GM23338 (cell line): ENCODE measurements at regions not wholly inside any gene's neighbourhood (a gene's known extent, or its start where the extent isn't known, plus 50 kb on each side); places are given as distances from the start of the nearest gene placed in this dataset.

Experiments
- ATAC-seq: fragments of 200-7000 bp; cut with Tn5 transposase; 3 replicates; pipeline ENCODE4 v1.9.1; 2020
- DNase-seq: peaks from one replicate; pipeline ENCODE4 v3.0.0-alpha.2; 2015; ENCODE audit warnings: low spot score
- H2AFZ ChIP-seq: fragments of 200-600 bp; sonication (generic); 2 replicates; pipeline ENCODE4 v1.8.0; 2016; ENCODE audit warnings: antibody characterized with exemption, mild to moderate bottlenecking, moderate library complexity
- H3F3A ChIP-seq: fragments of 200-600 bp; sonication (generic); replicated peaks from 2 replicates; pipeline ENCODE4 v1.8.0; 2017; ENCODE audit warnings: antibody characterized with exemption, mixed run types, low read depth
- H3K27ac ChIP-seq: fragments of 200-600 bp; sonication (generic); 2 replicates; pipeline ENCODE4 v1.6.1; 2016; ENCODE audit warnings: low read depth
- H3K27me3 ChIP-seq: fragments of 200-600 bp; sonication (generic); 2 replicates; pipeline ENCODE4 v1.8.0; 2016; ENCODE audit warnings: mild to moderate bottlenecking, mixed run types, moderate library complexity; ENCODE audit not compliant: insufficient read depth
- H3K36me3 ChIP-seq: fragments of 200-600 bp; sonication (generic); 2 replicates; pipeline ENCODE4 v1.8.0; 2016; ENCODE audit warnings: mild to moderate bottlenecking; ENCODE audit not compliant: insufficient read depth
- H3K4me1 ChIP-seq: fragments of 200-600 bp; sonication (generic); 2 replicates; pipeline ENCODE4 v1.8.0; 2016; ENCODE audit warnings: mild to moderate bottlenecking, moderate library complexity; ENCODE audit not compliant: insufficient read depth
- H3K4me2 ChIP-seq: fragments of 200-600 bp; sonication (generic); 2 replicates; pipeline ENCODE4 v1.7.1; 2017; ENCODE audit warnings: mixed run types
- H3K4me3 ChIP-seq: fragments of 200-600 bp; sonication (generic); 2 replicates; pipeline ENCODE4 v1.6.1; 2016; ENCODE audit warnings: mixed run types
- H3K79me2 ChIP-seq: fragments of 200-600 bp; sonication (generic); replicated peaks from 2 replicates; pipeline ENCODE4 v1.8.0; 2017; ENCODE audit warnings: mild to moderate bottlenecking; ENCODE audit not compliant: insufficient read depth
- H3K9me2 ChIP-seq: fragments of 200-600 bp; sonication (generic); 2 replicates; pipeline ENCODE4 v1.8.0; 2017; ENCODE audit not compliant: insufficient read depth
- H4K20me1 ChIP-seq: fragments of 200-600 bp; sonication (generic); replicated peaks from 2 replicates; pipeline ENCODE4 v1.8.0; 2017; ENCODE audit warnings: mild to moderate bottlenecking; ENCODE audit not compliant: insufficient read depth
- H3K27ac Mint-ChIP-seq: 2 replicates; pipeline ENCODE4 v1.8.0; 2020; ENCODE audit warnings: inconsistent platforms, mild to moderate bottlenecking, moderate library complexity, mixed read lengths
- H3K27me3 Mint-ChIP-seq: 3 replicates; pipeline ENCODE4 v1.8.0; 2022; ENCODE audit warnings: low read depth, mild to moderate bottlenecking, moderate library complexity, mixed read lengths, inconsistent platforms; ENCODE audit not compliant: insufficient read depth, poor library complexity
- H3K36me3 Mint-ChIP-seq: 3 replicates; pipeline ENCODE4 v1.8.0; 2021; ENCODE audit warnings: low read depth, mild to moderate bottlenecking, inconsistent platforms, moderate library complexity, mixed read lengths
- H3K4me1 Mint-ChIP-seq: 3 replicates; pipeline ENCODE4 v1.8.0; 2020; ENCODE audit warnings: mild to moderate bottlenecking, inconsistent platforms, mixed read lengths
- H3K4me3 Mint-ChIP-seq: 3 replicates; pipeline ENCODE4 v1.8.0; 2021; ENCODE audit warnings: moderate library complexity, mild to moderate bottlenecking, inconsistent platforms, mixed read lengths
- H3K9me3 Mint-ChIP-seq: 3 replicates; pipeline ENCODE4 v1.8.0; 2020; ENCODE audit warnings: moderate library complexity, mild to moderate bottlenecking, inconsistent platforms, mixed read lengths
- CREB1 ChIP-seq: fragments of 250-450 bp; sonication (Bioruptor Pico); IDR thresholded peaks from 2 replicates; pipeline ENCODE4 v1.5.0; 2020; ENCODE audit warnings: low read depth, mild to moderate bottlenecking, moderate library complexity
- EZH2 ChIP-seq: fragments of 200-600 bp; sonication (generic); IDR thresholded peaks from one replicate; pipeline ENCODE4 v1.8.0; 2017; ENCODE audit warnings: antibody characterized with exemption, mild to moderate bottlenecking, low read depth; ENCODE audit not compliant: unreplicated experiment
- EZH2phosphoT487 ChIP-seq: fragments of 200-600 bp; sonication (generic); IDR thresholded peaks from one replicate; pipeline ENCODE4 v1.8.1; 2018; ENCODE audit warnings: antibody characterized with exemption; ENCODE audit not compliant: unreplicated experiment
- JUNB ChIP-seq: IDR thresholded peaks from one replicate; pipeline ENCODE4 v1.6.1; 2016; ENCODE audit warnings: antibody characterized with exemption; ENCODE audit not compliant: unreplicated experiment
- NANOG ChIP-seq: IDR thresholded peaks from 2 replicates; pipeline ENCODE4 v1.6.1; 2016; ENCODE audit warnings: antibody characterized with exemption, borderline replicate concordance
- STAT1 ChIP-seq: IDR thresholded peaks from one replicate; pipeline ENCODE4 v1.6.1; 2016; ENCODE audit warnings: antibody characterized with exemption; ENCODE audit not compliant: unreplicated experiment
- ZNF331 ChIP-seq: fragments of 250-450 bp; sonication (Bioruptor Pico); IDR thresholded peaks from 2 replicates; pipeline ENCODE4 v1.5.0; 2020; ENCODE audit warnings: low read depth, mild to moderate bottlenecking, moderate library complexity
- TF ChIP-seq, protein P1 (sequence below): fragments of 250-450 bp; sonication (Bioruptor Pico); IDR thresholded peaks from 2 replicates; pipeline ENCODE4 v1.5.0; 2020; ENCODE audit warnings: mild to moderate bottlenecking, moderate library complexity
- TF ChIP-seq, protein P2 (sequence below): IDR thresholded peaks from 2 replicates; pipeline ENCODE4 v1.6.1; 2016; ENCODE audit warnings: antibody characterized with exemption

- H3K36me3 ChIP-seq = no peaks in the 10 kb centered on the region
- Mint-ChIP-seq H3K9me3 (no peaks in the 10 kb centered on the region), H3K4me3 (no peak overlapping the region), H3K27ac (no peak overlapping the region), H3K4me1 (peaks cover 5% of the 10 kb centered on the region; the same call in 1 of the 3 replicates), H3K27me3 (peaks cover 2% of the 10 kb centered on the region), H3K36me3 (no peaks in the 10 kb centered on the region)
- no peaks in the 10 kb centered on the region for H3K27me3 ChIP-seq
- H3K27ac ChIP-seq = no peak overlapping the region
- no peak for TF ChIP-seq ZNF331 (CRISPR knock-in tag)
- no peak for TF ChIP-seq EZH2
- no peak for TF ChIP-seq NANOG
- TF ChIP-seq, protein P1, sequence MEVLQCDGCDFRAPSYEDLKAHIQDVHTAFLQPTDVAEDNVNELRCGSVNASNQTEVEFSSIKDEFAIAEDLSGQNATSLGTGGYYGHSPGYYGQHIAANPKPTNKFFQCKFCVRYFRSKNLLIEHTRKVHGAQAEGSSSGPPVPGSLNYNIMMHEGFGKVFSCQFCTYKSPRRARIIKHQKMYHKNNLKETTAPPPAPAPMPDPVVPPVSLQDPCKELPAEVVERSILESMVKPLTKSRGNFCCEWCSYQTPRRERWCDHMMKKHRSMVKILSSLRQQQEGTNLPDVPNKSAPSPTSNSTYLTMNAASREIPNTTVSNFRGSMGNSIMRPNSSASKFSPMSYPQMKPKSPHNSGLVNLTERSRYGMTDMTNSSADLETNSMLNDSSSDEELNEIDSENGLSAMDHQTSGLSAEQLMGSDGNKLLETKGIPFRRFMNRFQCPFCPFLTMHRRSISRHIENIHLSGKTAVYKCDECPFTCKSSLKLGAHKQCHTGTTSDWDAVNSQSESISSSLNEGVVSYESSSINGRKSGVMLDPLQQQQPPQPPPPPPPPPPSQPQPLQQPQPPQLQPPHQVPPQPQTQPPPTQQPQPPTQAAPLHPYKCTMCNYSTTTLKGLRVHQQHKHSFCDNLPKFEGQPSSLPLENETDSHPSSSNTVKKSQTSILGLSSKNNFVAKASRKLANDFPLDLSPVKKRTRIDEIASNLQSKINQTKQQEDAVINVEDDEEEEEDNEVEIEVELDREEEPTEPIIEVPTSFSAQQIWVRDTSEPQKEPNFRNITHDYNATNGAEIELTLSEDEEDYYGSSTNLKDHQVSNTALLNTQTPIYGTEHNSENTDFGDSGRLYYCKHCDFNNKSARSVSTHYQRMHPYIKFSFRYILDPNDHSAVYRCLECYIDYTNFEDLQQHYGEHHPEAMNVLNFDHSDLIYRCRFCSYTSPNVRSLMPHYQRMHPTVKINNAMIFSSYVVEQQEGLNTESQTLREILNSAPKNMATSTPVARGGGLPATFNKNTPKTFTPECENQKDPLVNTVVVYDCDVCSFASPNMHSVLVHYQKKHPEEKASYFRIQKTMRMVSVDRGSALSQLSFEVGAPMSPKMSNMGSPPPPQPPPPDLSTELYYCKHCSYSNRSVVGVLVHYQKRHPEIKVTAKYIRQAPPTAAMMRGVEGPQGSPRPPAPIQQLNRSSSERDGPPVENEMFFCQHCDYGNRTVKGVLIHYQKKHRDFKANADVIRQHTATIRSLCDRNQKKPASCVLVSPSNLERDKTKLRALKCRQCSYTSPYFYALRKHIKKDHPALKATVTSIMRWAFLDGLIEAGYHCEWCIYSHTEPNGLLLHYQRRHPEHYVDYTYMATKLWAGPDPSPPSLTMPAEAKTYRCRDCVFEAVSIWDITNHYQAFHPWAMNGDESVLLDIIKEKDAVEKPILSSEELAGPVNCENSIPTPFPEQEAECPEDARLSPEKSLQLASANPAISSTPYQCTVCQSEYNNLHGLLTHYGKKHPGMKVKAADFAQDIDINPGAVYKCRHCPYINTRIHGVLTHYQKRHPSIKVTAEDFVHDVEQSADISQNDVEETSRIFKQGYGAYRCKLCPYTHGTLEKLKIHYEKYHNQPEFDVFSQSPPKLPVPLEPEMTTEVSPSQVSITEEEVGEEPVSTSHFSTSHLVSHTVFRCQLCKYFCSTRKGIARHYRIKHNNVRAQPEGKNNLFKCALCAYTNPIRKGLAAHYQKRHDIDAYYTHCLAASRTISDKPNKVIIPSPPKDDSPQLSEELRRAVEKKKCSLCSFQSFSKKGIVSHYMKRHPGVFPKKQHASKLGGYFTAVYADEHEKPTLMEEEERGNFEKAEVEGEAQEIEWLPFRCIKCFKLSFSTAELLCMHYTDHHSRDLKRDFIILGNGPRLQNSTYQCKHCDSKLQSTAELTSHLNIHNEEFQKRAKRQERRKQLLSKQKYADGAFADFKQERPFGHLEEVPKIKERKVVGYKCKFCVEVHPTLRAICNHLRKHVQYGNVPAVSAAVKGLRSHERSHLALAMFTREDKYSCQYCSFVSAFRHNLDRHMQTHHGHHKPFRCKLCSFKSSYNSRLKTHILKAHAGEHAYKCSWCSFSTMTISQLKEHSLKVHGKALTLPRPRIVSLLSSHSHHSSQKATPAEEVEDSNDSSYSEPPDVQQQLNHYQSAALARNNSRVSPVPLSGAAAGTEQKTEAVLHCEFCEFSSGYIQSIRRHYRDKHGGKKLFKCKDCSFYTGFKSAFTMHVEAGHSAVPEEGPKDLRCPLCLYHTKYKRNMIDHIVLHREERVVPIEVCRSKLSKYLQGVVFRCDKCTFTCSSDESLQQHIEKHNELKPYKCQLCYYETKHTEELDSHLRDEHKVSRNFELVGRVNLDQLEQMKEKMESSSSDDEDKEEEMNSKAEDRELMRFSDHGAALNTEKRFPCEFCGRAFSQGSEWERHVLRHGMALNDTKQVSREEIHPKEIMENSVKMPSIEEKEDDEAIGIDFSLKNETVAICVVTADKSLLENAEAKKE = no peak
- TF ChIP-seq CREB1 (CRISPR knock-in tag) = no peak
- TF ChIP-seq JUNB = no peak
- TF ChIP-seq STAT1 = no peak
- no peak for TF ChIP-seq EZH2phosphoT487
- TF ChIP-seq, protein P2, sequence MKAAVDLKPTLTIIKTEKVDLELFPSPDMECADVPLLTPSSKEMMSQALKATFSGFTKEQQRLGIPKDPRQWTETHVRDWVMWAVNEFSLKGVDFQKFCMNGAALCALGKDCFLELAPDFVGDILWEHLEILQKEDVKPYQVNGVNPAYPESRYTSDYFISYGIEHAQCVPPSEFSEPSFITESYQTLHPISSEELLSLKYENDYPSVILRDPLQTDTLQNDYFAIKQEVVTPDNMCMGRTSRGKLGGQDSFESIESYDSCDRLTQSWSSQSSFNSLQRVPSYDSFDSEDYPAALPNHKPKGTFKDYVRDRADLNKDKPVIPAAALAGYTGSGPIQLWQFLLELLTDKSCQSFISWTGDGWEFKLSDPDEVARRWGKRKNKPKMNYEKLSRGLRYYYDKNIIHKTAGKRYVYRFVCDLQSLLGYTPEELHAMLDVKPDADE = no peak
- H3K79me2 ChIP-seq = no peaks in the 10 kb centered on the region
- no peaks in the 10 kb centered on the region for H4K20me1 ChIP-seq
- H3F3A ChIP-seq = no peaks in the 10 kb centered on the region
- H2AFZ ChIP-seq = no peak overlapping the region
- no peak for ATAC-seq
- no peaks in the 10 kb centered on the region for H3K4me1 ChIP-seq
- no peaks in the 10 kb centered on the region for H3K9me2 ChIP-seq
- no peak for DNase-seq
- H3K4me2 ChIP-seq = no peak overlapping the region
- H3K4me3 ChIP-seq = no peak overlapping the region
Observed at GRCh38 chr14:46573498-46573897, 78.1 kb downstream of the RPL10L start.
